ENCODE measurements at regions not wholly inside any gene's neighbourhood (a gene's known extent, or its start where the extent isn't known, plus 50 kb on each side); places are given as distances from the start of the nearest gene placed in this dataset.

DNA sequence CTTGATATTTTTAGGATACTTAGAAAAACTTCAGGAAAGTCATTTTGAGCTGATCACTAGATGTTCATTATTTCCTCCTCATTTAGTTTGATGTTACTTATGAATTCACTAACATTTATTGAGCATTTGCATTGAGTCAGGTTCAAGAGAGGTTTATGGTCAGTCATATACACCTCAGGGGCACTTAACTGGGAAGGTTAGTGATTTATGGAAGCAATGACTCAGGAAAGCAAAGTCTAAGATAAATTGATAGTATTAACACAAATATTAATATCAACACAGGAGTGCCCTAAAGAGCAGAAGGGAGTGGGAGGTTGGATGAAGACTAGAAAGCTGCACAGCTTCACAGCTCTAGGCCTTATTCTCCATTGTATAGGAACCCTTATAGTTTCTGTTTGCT is 177.0 kb upstream of the TNFAIP3 start:
- no peak for DNase-seq (ENCODE audit: low read depth in 2 of 2)

DNA sequence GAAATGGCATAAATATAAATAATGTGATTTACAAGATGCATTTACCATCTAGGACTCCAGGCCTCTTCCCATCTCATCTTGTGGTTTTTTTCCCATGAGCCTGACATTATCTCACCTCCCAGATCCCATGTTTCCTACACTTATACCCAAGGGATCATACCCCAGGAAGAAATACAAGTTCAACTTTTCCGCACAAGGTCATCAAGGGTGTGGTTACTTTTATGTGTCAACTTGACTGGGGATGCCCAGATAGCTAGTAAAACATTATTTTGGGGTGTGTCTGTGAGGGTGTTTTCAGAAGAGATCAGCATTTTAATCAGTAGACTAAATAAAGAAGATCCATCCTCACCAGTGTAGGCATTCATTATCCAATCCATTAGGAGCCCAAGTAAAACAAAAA is 176.3 kb upstream of the TNFAIP3 start:
- DNase-seq (ENCODE audit: low read depth in 2 of 2), result no peak

DNA sequence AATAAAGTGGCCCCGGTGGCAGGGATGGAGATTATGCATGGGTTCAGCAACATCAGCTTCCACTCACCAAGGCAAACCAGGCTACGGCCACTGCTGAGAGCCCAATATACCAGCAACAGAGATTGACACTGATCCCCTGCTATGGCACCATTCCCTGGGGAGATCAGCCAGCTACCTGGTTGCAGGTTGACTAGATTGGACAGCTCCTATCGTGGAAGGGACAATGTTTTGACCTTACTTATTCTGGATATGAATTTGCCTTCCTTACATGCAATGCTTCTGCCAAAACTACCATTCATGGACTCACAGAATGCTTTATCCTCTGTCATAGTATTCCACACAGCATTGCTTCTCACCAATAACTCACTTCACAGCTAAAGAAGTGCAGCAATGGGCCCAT is 174.8 kb upstream of the TNFAIP3 start:
- no peak for DNase-seq (ENCODE audit: low read depth in 2 of 2)

GRCh38 chr6:137692806-137693205 is 174.3 kb upstream of the TNFAIP3 start:
- no peak for DNase-seq (ENCODE audit: low read depth in 2 of 2)

- no peak for DNase-seq (ENCODE audit: low read depth in 2 of 2)
These were observed 173.3 kb upstream of the TNFAIP3 start for GRCh38 chr6:137693711-137694110.

DNA sequence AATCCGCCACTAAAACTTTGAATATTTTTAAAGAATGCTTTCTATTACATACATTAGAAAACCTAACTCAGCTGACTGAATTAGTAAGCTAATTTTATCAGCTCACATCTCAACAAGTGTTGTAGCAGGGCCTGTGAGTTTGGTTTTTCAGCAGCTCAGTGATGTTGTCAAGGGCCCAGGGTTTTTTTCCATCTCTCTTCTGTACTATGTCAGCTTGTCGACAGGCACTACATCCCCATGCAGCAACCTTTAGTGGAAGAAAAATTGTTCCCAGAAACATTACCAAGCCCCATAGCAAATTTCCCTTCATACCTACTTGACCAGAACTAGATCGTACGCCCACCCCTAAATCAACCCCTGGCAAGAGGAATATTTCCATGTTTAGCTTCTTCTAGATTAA is 170.3 kb upstream of the TNFAIP3 start:
- no peak for DNase-seq (ENCODE audit: low read depth in 2 of 2)

- no peak for DNase-seq (ENCODE audit: low read depth in 2 of 2)
These were observed 169.7 kb upstream of the TNFAIP3 start for GRCh38 chr6:137697267-137697938.

GRCh38 chr6:137698636-137699030 is 168.4 kb upstream of the TNFAIP3 start:
- DNase-seq (ENCODE audit: low read depth in 2 of 2), result no peak

DNA sequence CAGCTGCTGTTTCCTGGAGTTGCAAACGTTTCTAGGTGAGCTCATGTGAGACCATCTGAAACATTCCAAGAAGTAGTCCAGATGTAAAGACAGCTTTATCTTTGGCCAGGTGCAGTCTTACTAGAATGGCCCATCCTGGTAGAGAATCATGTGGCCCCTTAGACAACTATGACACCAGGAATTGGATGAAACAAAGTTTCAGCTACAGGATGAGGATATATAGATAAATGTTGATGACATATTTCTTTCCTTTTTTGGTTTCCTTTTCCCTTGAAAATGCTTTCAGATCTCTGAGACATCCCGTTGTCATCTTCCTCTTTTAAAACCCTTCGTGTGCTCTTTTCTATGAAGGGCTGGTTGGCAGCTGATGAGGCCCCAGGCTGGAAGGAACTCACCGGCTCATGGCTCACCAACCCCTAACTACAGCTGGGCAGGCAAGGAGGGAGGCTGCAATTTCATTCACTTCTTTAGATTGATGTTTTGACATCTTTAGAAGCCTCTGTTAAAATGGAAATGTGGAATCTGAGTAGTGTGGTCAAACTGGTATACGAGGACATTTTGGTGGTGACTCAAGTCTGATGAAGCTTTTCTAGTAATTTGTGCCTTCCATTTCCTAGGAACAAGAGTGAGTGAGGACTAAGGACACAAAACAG is 167.9 kb upstream of the TNFAIP3 start:
- DNase-seq (ENCODE audit: low read depth in 2 of 2), result no peak

- DNase-seq (ENCODE audit: low read depth in 2 of 2), result no peak
These were observed 166.9 kb upstream of the TNFAIP3 start for GRCh38 chr6:137700161-137700560.

GRCh38 chr6:137700751-137701477 is 166.1 kb upstream of the TNFAIP3 start:
- DNase-seq (ENCODE audit: low read depth in 2 of 2), result no peak

DNA sequence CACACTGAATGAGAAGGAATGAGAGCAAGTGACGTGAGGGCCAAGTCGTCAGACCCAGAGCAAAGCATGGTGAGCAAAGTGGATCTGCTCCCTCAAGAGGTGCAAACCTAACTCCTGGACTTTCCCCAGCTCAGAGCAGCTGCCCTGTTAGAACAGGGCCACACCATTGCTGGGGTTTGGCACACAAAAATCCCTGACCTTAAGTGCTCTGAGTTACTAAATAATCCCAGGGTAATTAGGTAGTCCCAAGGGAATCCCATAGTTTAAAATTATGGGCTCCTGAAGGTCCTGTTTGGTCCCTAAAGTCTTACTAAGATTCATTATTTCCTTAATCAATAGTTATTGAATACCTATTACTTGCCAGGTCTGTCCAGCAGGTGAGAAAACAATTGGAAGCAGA is 165.1 kb upstream of the TNFAIP3 start:
- no peak for DNase-seq (ENCODE audit: low read depth in 2 of 2)

GRCh38 chr6:137702791-137703424 is 164.2 kb upstream of the TNFAIP3 start:
- DNase-seq (ENCODE audit: low read depth in 2 of 2), result no peak

DNA sequence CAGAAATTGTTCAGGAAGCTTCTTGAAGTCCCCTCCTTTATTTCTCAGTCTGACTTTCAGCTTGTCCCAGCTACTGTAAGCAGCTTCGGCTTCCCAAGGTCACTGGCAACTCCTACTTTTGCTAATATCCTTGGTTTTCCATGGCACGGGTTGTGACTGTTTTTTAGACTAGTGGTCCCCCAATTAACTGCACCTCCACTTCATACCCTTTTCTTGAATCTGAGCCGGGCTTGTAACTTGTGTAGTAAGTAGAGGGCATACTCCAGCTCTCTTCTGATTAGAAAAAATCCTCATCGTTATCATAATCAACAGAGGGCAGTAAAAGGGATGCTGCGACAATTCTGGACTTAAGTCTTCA is 162.3 kb upstream of the TNFAIP3 start:
- DNase-seq (ENCODE audit: low read depth in 2 of 2), result no peak

DNA sequence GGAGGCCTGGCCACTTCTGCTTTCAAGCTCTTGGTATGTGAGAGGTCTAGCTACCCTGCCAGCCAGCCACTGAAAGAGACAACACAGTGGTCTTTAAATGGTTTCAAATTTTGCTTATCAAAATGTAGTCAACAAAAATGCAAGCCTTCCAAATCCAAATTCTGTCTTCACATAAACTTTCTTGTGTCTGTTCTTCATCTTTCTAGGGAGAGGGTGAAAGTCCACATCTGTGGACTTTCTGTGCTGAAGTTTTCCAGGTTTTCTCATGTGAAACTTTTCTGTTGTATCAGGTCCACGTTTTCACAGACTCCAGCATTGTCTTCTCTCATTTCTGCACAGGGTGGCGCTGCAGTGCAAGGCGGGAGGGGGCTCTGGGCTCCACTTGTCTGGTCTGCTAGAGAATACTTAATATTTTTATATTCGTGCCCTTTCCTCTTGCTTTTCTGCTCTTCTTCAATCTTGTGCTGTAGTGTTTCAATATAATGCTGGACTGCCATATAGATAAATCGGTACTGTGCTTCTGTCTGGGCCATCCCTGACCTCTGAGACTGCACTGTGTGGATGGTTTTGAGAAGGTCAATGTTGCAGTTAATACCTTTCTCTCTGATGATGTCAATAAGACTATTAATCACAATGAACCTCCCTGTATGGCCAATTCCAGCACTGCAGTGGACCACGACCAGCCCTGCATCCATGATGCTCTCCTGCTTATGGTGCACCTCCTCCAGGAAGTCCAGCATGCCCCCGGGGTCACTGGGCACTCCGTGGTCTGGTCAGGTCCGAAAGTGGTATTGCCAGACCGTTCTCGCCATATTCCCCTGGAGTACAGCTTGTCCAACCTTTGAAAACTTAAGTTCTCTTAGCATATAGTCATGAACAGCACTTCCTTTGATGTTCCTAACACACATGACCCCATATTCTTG is 161.6 kb upstream of the TNFAIP3 start:
- peak; percentile 35 to 66 for DNase-seq (ENCODE audit: low read depth in 2 of 2)

DNA sequence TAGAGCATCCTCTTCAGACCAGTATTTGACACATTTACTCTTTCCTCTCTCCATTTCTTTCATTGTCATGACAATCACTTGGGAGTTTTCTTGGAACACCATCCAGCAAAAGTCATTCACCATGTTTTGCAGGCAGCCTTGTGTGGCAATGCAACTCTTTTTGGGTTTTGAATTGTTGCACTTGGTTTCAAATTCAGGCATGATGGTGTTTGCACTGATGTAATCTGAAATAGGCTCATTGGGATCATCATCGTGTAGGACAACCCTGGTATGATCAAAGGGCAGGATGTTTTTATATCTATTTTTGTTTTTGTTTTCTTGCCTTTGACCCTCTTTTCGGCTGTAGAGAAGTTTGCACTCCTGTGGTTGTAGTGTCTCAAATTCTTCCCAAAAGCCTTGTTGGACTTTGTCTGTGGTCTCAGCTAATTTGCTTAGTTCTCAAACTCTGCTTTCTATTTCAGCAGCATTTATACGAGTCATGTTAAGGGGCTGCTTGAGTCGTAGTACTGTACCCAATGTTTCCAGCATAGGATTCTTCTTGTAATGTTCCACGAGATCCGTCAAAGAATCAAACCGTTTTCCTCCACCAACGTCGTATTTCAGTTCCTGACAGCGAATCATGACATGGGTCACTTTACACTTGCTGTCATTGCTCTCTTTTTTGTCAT is 160.8 kb upstream of the TNFAIP3 start:
- no peak for DNase-seq (ENCODE audit: low read depth in 2 of 2)

DNA sequence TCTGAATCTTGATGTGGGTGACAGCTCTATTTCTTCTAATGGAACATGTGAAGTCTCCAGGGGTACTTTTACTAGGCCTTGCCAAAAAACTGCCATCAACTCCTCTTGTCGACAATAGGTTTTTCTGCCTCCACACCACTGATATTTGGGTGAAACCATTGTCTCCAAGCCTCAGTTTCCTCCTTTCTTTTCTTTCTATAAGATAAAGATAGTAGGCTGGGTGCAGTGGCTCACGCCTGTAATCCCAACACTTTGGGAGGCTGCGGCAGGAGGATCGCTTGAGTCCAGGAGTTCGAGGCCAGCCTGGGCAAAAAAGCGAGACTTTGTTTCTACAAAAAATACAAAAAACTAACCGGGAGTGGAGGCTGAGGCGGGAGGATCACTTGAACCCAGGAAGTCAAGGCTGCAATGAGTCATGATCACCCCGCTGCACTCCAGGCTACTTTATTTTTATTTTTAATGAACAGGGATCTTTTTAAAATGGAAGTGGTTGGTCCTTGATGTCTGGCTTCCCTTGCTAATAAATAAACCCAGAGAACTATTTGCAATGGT is 159.9 kb upstream of the TNFAIP3 start:
- DNase-seq (ENCODE audit: low read depth in 2 of 2), result no peak

DNA sequence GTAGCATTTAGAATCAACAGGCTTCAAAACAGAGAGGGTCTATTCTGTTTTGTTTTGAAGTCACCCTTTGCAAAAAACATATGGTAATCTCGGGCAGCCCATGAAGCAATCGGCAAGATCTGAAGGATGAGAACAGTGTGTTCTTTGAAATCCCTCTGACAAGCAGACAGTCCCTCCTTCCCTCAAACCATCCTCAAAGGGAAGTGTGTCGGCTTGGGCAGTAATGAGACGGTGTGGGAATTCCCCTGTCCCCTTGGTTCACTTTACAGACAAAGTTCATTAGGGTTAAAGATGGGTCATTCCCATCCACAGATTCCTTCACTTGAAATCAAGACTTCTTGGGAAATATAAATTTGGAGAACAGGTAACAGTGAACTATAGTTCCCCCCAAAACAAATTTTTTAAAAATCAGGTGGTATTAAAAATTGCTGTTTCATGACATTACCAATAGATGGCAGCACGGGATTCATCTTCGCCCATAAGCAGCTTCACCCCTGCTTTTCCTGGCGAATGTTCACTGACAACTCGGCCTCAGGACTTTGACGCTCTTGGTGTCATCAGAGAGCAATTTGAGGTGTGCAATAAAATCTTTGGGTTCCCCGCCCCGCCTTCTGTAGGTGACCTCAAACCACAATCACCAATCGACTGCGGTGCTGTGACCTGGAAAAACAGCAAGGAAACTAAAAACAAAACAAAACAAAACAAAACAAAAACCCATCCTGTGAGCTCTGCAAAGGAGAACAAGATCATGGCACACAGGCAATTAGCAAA is 159.3 kb upstream of the TNFAIP3 start:
- peak; percentile 47 to 52 for DNase-seq (ENCODE audit: low read depth in 2 of 2)

DNA sequence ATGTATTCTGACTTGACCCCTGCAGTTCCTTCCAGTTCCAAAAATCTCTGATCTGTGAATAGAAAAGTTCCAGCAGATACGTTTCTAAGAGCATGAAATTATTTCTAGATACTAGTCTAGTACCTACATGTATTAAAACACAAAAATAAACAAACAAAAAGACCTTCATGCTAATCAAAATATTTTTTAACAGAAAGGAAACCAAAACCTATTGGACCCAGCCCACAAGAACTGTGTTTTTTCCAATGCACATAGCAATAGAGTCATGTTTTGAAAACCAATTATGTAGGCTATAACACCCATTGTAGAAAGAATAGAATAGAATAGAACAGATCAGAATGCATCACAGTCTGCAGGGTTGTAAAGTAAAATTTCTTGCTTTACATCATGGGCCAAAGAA is 158.6 kb upstream of the TNFAIP3 start:
- no peak for DNase-seq (ENCODE audit: low read depth in 2 of 2)
